K562 (cell line): ENCODE measurements at regions not wholly inside any gene's neighbourhood (a gene's known extent, or its start where the extent isn't known, plus 50 kb on each side); places are given as distances from the start of the nearest gene placed in this dataset.

Experiments used
- ATAC-seq: fragments of 200-7000 bp; cut with Tn5 transposase; 3 replicates; pipeline ENCODE4 v1.9.1; 2020; ENCODE audit warnings: moderate library complexity
- BruUV-seq: library from RNA; stranded (reverse); fragments of 400-500 nt; replicated peaks from 2 replicates; lab custom pipeline; 2021; lab: Mats Ljungman, UMichigan
- CTCF ChIA-PET: fragments of 300-600 bp; formaldehyde crosslinking; extraction: SDS; loops from one replicate; lab custom pipeline; 2021; ENCODE audit warnings: low intra/inter-chr PET ratio; lab: Yijun Ruan, JAX
- POLR2A ChIA-PET: fragments of 300-600, 350-650 bp; sonication (Branson Sonifier 250); formaldehyde crosslinking; extraction: SDS; loops from one replicate; lab custom pipeline; 2021; ENCODE audit warnings: antibody characterized with exemption, inconsistent platforms; lab: Yijun Ruan, JAX
- DNase-seq, 4 experiments: peaks; one replicate each; pipeline versions ENCODE4 v3.0.0 to v3.0.0-alpha.2; 2011 to 2018; ENCODE audit warnings: low spot score in 3 of 4, mixed read lengths in 3 of 4; ENCODE audit errors: extremely low read depth in 1 of 4
- FAIRE-seq: peaks from 2 replicates; lab custom pipeline; 2011; peaks lifted over from hg19 to GRCh38; lab: Jason Lieb, UNC
- H2AFZ ChIP-seq: 2 replicates; pipeline ENCODE4 v1.6.0; 2011; ENCODE audit warnings: low read depth, low read length, control low read depth, inconsistent platforms
- H3K27ac ChIP-seq: fragments of 200-600 bp; 3 replicates; pipeline ENCODE4 v1.8.0; 2011; ENCODE audit warnings: low read depth, mild to moderate bottlenecking, control low read depth, inconsistent platforms, low read length, moderate library complexity, mixed read lengths; ENCODE audit errors: extremely low read depth
- H3K27me3 ChIP-seq, 2 experiments: fragments of 300-600 bp in 1 of 2; 2 replicates in 1 of 2; 3 replicates in 1 of 2; pipeline versions ENCODE4 v1.6.0 to v1.8.0; 2011; ENCODE audit warnings: inconsistent platforms in 2 of 2, low read length in 2 of 2, mild to moderate bottlenecking in 1 of 2, mixed read lengths in 1 of 2, moderate library complexity in 1 of 2; ENCODE audit not compliant: control insufficient read depth in 2 of 2, insufficient read depth in 2 of 2
- H3K36me3 ChIP-seq: fragments of 300-600 bp; 3 replicates; pipeline ENCODE4 v1.8.0; 2011; ENCODE audit warnings: mild to moderate bottlenecking, low read length, inconsistent platforms; ENCODE audit not compliant: control insufficient read depth, insufficient read depth
- H3K4me1 ChIP-seq, 2 experiments: fragments of 200-600 bp in 1 of 2; replicated peaks in 1 of 2; 2 replicates in 1 of 2; 3 replicates in 1 of 2; pipeline versions ENCODE4 v1.5.1 to v1.8.0; 2011; ENCODE audit warnings: inconsistent platforms in 2 of 2, low read length in 2 of 2, mild to moderate bottlenecking in 1 of 2, mixed read lengths in 1 of 2, moderate library complexity in 1 of 2; ENCODE audit not compliant: control insufficient read depth in 2 of 2, insufficient read depth in 2 of 2
- H3K4me2 ChIP-seq: 2 replicates; pipeline ENCODE4 v1.6.1; 2011; ENCODE audit warnings: low read length, control low read depth, inconsistent platforms, mixed read lengths; ENCODE audit not compliant: insufficient read depth
- H3K4me3 ChIP-seq: fragments of 200-600 bp; sonication (generic), shearing (Covaris generic); 2 replicates; pipeline ENCODE4 v1.5.1; 2016; ENCODE audit warnings: control low read depth, inconsistent platforms
- H3K79me2 ChIP-seq: fragments of 200-600 bp; 3 replicates; pipeline ENCODE4 v1.8.0; 2011; ENCODE audit warnings: low read length, inconsistent platforms; ENCODE audit not compliant: control insufficient read depth, insufficient read depth
- H3K9ac ChIP-seq, 2 experiments: 2 replicates each; pipeline versions ENCODE4 v1.6.0 to v1.6.1; 2011; ENCODE audit warnings: low read depth in 2 of 2, low read length in 2 of 2, control low read depth in 1 of 2, inconsistent platforms in 1 of 2, mild to moderate bottlenecking in 1 of 2, mixed read lengths in 1 of 2; ENCODE audit not compliant: insufficient read depth in 1 of 2
- H3K9me1 ChIP-seq: one replicate; pipeline ENCODE4 v1.6.0; 2011; ENCODE audit warnings: inconsistent platforms, mild to moderate bottlenecking, low read length, moderate library complexity; ENCODE audit not compliant: control insufficient read depth, insufficient read depth
- H3K9me3 ChIP-seq: replicated peaks from 2 replicates; pipeline ENCODE4 v1.5.1; 2011; ENCODE audit warnings: low read depth, low read length, inconsistent platforms; ENCODE audit not compliant: control insufficient read depth, insufficient read depth
- H4K20me1 ChIP-seq: replicated peaks from 2 replicates; pipeline ENCODE4 v1.6.1; 2011; ENCODE audit warnings: low read length, inconsistent platforms, mixed read lengths; ENCODE audit not compliant: control insufficient read depth, insufficient read depth
- ATF1 ChIP-seq, 2 experiments: fragments of 450-650 bp in 1 of 2; IDR thresholded peaks; 2 replicates each; pipeline ENCODE4 v1.6.1; 2016; ENCODE audit warnings: missing compliant biosample characterization in 1 of 2, missing genetic modification characterization in 1 of 2
- E2F3 ChIP-seq: fragments of 250-450 bp; sonication (Bioruptor Pico); IDR thresholded peaks from 2 replicates; pipeline ENCODE4 v1.4.0; 2020; ENCODE audit warnings: mild to moderate bottlenecking
- ETV6 ChIP-seq, 3 experiments: fragments of 150-350 bp in 1 of 3; sonication (generic) in 1 of 3; formaldehyde crosslinking in 1 of 3; IDR thresholded peaks; 2 replicates each; pipeline versions ENCODE4 v1.6.1 to v1.8.0; 2014 to 2022; ENCODE audit warnings: borderline replicate concordance in 2 of 3, low read depth in 2 of 3, antibody characterized with exemption in 1 of 3, low read length in 1 of 3, mild to moderate bottlenecking in 1 of 3, missing genetic modification reagents in 1 of 3
- GMEB1 ChIP-seq: fragments of 250-450 bp; sonication (Bioruptor Pico); IDR thresholded peaks from 2 replicates; pipeline ENCODE4 v1.4.0; 2020; ENCODE audit warnings: mild to moderate bottlenecking
- IFI16 ChIP-seq: fragments of 250-450 bp; sonication (Bioruptor Pico); IDR thresholded peaks from 2 replicates; pipeline ENCODE4 v2.1.2; 2022; ENCODE audit warnings: mild to moderate bottlenecking, inconsistent platforms
- L3MBTL2 ChIP-seq: fragments of 450-650 bp; IDR thresholded peaks from 2 replicates; pipeline ENCODE4 v1.6.1; 2016; ENCODE audit warnings: mild to moderate bottlenecking, moderate library complexity
- LEF1 ChIP-seq: fragments of 450-650 bp; IDR thresholded peaks from 2 replicates; pipeline ENCODE4 v1.6.1; 2016; ENCODE audit warnings: mild to moderate bottlenecking
- POLR2A ChIP-seq: fragments of 450-650 bp; conservative IDR thresholded peaks from 2 replicates; pipeline ENCODE4 v1.6.1; 2016
- PYGO2 ChIP-seq: fragments of 450-650 bp; IDR thresholded peaks from 2 replicates; pipeline ENCODE4 v1.6.1; 2016; ENCODE audit warnings: mild to moderate bottlenecking, missing genetic modification characterization, moderate library complexity, missing compliant biosample characterization
- SETDB1 ChIP-seq: IDR thresholded peaks from one replicate; pipeline ENCODE4 v1.6.1; 2012; ENCODE audit warnings: low read length, control low read depth, inconsistent platforms
- TAF1 ChIP-seq: IDR thresholded peaks from 2 replicates; pipeline ENCODE4 v1.6.1; 2011; ENCODE audit warnings: mild to moderate bottlenecking, low read length, moderate library complexity; ENCODE audit not compliant: insufficient read depth, control insufficient read depth, severe bottlenecking; ENCODE audit errors: extremely low read depth
- TAL1 ChIP-seq: fragments of 450-650 bp; IDR thresholded peaks from 2 replicates; pipeline ENCODE4 v1.6.1; 2016; ENCODE audit warnings: mild to moderate bottlenecking
- THRB ChIP-seq: fragments of 450-650 bp; formaldehyde crosslinking; conservative IDR thresholded peaks from 2 replicates; pipeline ENCODE4 v1.4.0; 2022; ENCODE audit warnings: mild to moderate bottlenecking, missing genetic modification characterization
- ZFP36 ChIP-seq: fragments of 150-350 bp; IDR thresholded peaks from 2 replicates; pipeline ENCODE4 v1.6.1; 2018; ENCODE audit warnings: low read length, low read depth; ENCODE audit not compliant: partially characterized antibody
- ZNF511 ChIP-seq: sonication (generic); formaldehyde crosslinking; IDR thresholded peaks from 2 replicates; pipeline ENCODE4 v1.8.0; 2022; ENCODE audit warnings: mild to moderate bottlenecking, missing genetic modification reagents
- ZNF583 ChIP-seq: fragments of 250-450 bp; sonication (Bioruptor Pico); IDR thresholded peaks from 2 replicates; pipeline ENCODE4 v1.4.0; 2020
- ZNF785 ChIP-seq: fragments of 250-450 bp; sonication (Bioruptor Pico); IDR thresholded peaks from 2 replicates; pipeline ENCODE4 v1.4.0; 2020; ENCODE audit warnings: mild to moderate bottlenecking
- WGBS: fragments of 100-300 bp; shearing (Covaris generic); methylation state at CpG from one replicate; pipeline ENCODE4 v1.1.6; 2016; ENCODE audit warnings: low coverage, mixed read lengths; ENCODE audit not compliant: insufficient coverage; ENCODE audit errors: missing lambda C conversion rate; 5-methylcytosine and 5-hydroxymethylcytosine counted together
- in situ Hi-C: fragments of 300-500 bp; cut with MboI; formaldehyde crosslinking; loops from 4 replicates; pipeline ENCODE4 v1.15.0; 2018; ENCODE audit warnings: inconsistent platforms, mixed read lengths
- intact Hi-C: fragments of 100-400 bp; cut with micrococcal nuclease; formaldehyde crosslinking; loops from 2 replicates; pipeline ENCODE4 v1.14.2; 2022

GRCh38 chr10:78312197-78313047 is 278.8 kb downstream of the RPS24 start:
- no peaks in the 10 kb centered on the region for H3K4me1 ChIP-seq
- H3K79me2 ChIP-seq = no peaks in the 10 kb centered on the region
- peaks cover 8 to 22% of the 10 kb centered on the region in 2 experiments; a peak in 3 of 5 replicates for H3K27me3 ChIP-seq
- ChIA-PET CTCF (interaction anchor here (0.8 to 1.6 kb wide), 2 partner anchors 80 to 101 kb away, joined by 3 to 9 read pairs; no protein-coding TSS in a partner anchor), POLR2A (interaction anchor here (1.6 kb wide), 1 partner anchor 8 kb away, joined by 4 read pairs; no protein-coding TSS in a partner anchor)
- FAIRE-seq (no peak), ATAC-seq (no peak), DNase-seq (no peak)
- H3K27ac ChIP-seq = no peak overlapping the region
- no peaks in the 10 kb centered on the region for H3K9me3 ChIP-seq
- no peak for TF ChIP-seq L3MBTL2
- TF ChIP-seq GMEB1 (CRISPR knock-in tag) = no peak
- no peak for TF ChIP-seq TAF1
- no peak for TF ChIP-seq TAL1
- TF ChIP-seq ZNF785 (CRISPR knock-in tag) = no peak
- no peak for TF ChIP-seq ATF1 (CRISPR knock-in tag; IDR thresholded peaks at IDR 0.05)
- no peak for TF ChIP-seq ATF1 (tag; IDR thresholded peaks at IDR 0.05)
- TF ChIP-seq E2F3 (CRISPR knock-in tag) = no peak
- TF ChIP-seq SETDB1 = no peak
- no peak for TF ChIP-seq IFI16 (CRISPR knock-in tag)
- TF ChIP-seq ZNF583 (CRISPR knock-in tag) = no peak
- no peak for TF ChIP-seq PYGO2 (tag)
- TF ChIP-seq ZNF511 = no peak
- no peak for TF ChIP-seq ETV6 (IDR thresholded peaks at IDR 0.05; ENCODE audit: borderline replicate concordance in 1 of 2, low read depth in 2 of 2, low read length in 1 of 2)
- no peak for TF ChIP-seq ETV6 (CRISPR knock-in tag; IDR thresholded peaks at IDR 0.05; ENCODE audit: borderline replicate concordance)
- no peak for TF ChIP-seq ZFP36
- no peak for TF ChIP-seq LEF1
- no peak for TF ChIP-seq THRB (CRISPR knock-in tag)
- no peak for TF ChIP-seq POLR2A
- H3K4me3 ChIP-seq = no peak overlapping the region
- BruUV-seq = no TSS peak
- in situ Hi-C loops = no loop called here
- intact Hi-C loops = no loop called here
- H3K36me3 ChIP-seq = no peaks in the 10 kb centered on the region
- under 1% methylated on average over 9 of the region's 9 CpGs for WGBS
- no peak overlapping the region for H3K4me2 ChIP-seq
- no peak overlapping the region for H3K9ac ChIP-seq
- H4K20me1 ChIP-seq = no peaks in the 10 kb centered on the region
- H2AFZ ChIP-seq = no peak overlapping the region
- H3K9me1 ChIP-seq = no peaks in the 10 kb centered on the region
